ENCODE measurements at regions not wholly inside any gene's neighbourhood (a gene's known extent, or its start where the extent isn't known, plus 50 kb on each side); places are given as distances from the start of the nearest gene placed in this dataset.

- FAIRE-seq (no peak), DNase-seq (ENCODE audit: low read depth, low spot score) (no peak)
- no peaks in the 10 kb centered on the region for H4K20me1 ChIP-seq (ENCODE audit: control insufficient read depth, extremely low read depth, insufficient read depth, low read length)
- TF ChIP-seq CTCF (optimal IDR thresholded peaks at IDR 0.05 in 1 of 3, IDR thresholded peaks at IDR 0.05 in 1 of 3, conservative IDR thresholded peaks at IDR 0.05 in 1 of 3; ENCODE audit: extremely low read depth in 1 of 3, insufficient read depth in 2 of 3, low read length in 3 of 3) (no peak), EZH2 (IDR thresholded peaks at IDR 0.05; ENCODE audit: low read length) (no peak)
- H3K79me2 ChIP-seq (ENCODE audit: control insufficient read depth, insufficient read depth, low read length): no peaks in the 10 kb centered on the region
- H3K27ac ChIP-seq (ENCODE audit: control insufficient read depth, insufficient read depth, low read length): no peak overlapping the region
- H3K4me1 ChIP-seq (ENCODE audit: control insufficient read depth, extremely low read depth, insufficient read depth, low read length): no peaks in the 10 kb centered on the region
- H2AFZ ChIP-seq (ENCODE audit: control insufficient read depth, low read length): no peak overlapping the region
- no peaks in the 10 kb centered on the region for H3K9me1 ChIP-seq (ENCODE audit: control insufficient read depth, extremely low read depth, insufficient read depth, low read length)
- dilution Hi-C loops (cut with MboI; ENCODE audit: extremely low pct_ligation_motif_present, low sequenced_read_pairs): no loop called here
- H3K4me3 ChIP-seq (ENCODE audit: control insufficient read depth in 2 of 3, extremely low read depth in 1 of 3, insufficient read depth in 2 of 3, low read depth in 1 of 3, low read length in 3 of 3): no peak overlapping the region
- peaks cover 8% of the 10 kb centered on the region for H3K27me3 ChIP-seq (ENCODE audit: control insufficient read depth, extremely low read depth, insufficient read depth, low read length)
- no peak overlapping the region for H3K4me2 ChIP-seq (ENCODE audit: control insufficient read depth, extremely low read depth, insufficient read depth, low read depth, low read length)
- H3K9ac ChIP-seq (ENCODE audit: control insufficient read depth, extremely low read depth, insufficient read depth, low read length): no peak overlapping the region
- H3K9me3 ChIP-seq (ENCODE audit: control insufficient read depth, low read depth, low read length): no peaks in the 10 kb centered on the region
- no peaks in the 10 kb centered on the region for H3K36me3 ChIP-seq (ENCODE audit: control insufficient read depth in 2 of 2, extremely low read depth in 1 of 2, insufficient read depth in 2 of 2, low read length in 2 of 2)
Measured at GRCh38 chr3:41041462-41041861, 157.8 kb upstream of the CTNNB1 start.

- H2AFZ ChIP-seq (ENCODE audit: control insufficient read depth, low read length): no peak overlapping the region
- H3K9me1 ChIP-seq (ENCODE audit: control insufficient read depth, extremely low read depth, insufficient read depth, low read length): no peaks in the 10 kb centered on the region
- no peak for DNase-seq (ENCODE audit: low read depth, low spot score)
- peaks cover 8% of the 10 kb centered on the region for H3K27me3 ChIP-seq (ENCODE audit: control insufficient read depth, extremely low read depth, insufficient read depth, low read length)
- dilution Hi-C loops (cut with MboI; ENCODE audit: extremely low pct_ligation_motif_present, low sequenced_read_pairs): no loop called here
- TF ChIP-seq CTCF (optimal IDR thresholded peaks at IDR 0.05 in 1 of 3, IDR thresholded peaks at IDR 0.05 in 1 of 3, conservative IDR thresholded peaks at IDR 0.05 in 1 of 3; ENCODE audit: extremely low read depth in 1 of 3, insufficient read depth in 2 of 3, low read length in 3 of 3): no peak
- no peak for TF ChIP-seq EZH2 (IDR thresholded peaks at IDR 0.05; ENCODE audit: low read length)
- no peaks in the 10 kb centered on the region for H3K4me1 ChIP-seq (ENCODE audit: control insufficient read depth, extremely low read depth, insufficient read depth, low read length)
- no peaks in the 10 kb centered on the region for H3K79me2 ChIP-seq (ENCODE audit: control insufficient read depth, insufficient read depth, low read length)
- no peak overlapping the region for H3K27ac ChIP-seq (ENCODE audit: control insufficient read depth, insufficient read depth, low read length)
- H4K20me1 ChIP-seq (ENCODE audit: control insufficient read depth, extremely low read depth, insufficient read depth, low read length): no peaks in the 10 kb centered on the region
- no peak overlapping the region for H3K9ac ChIP-seq (ENCODE audit: control insufficient read depth, extremely low read depth, insufficient read depth, low read length)
- no peaks in the 10 kb centered on the region for H3K9me3 ChIP-seq (ENCODE audit: control insufficient read depth, low read depth, low read length)
- no peak overlapping the region for H3K4me2 ChIP-seq (ENCODE audit: control insufficient read depth, extremely low read depth, insufficient read depth, low read depth, low read length)
- H3K4me3 ChIP-seq (ENCODE audit: control insufficient read depth in 2 of 3, extremely low read depth in 1 of 3, insufficient read depth in 2 of 3, low read depth in 1 of 3, low read length in 3 of 3): no peak overlapping the region
- no peak for FAIRE-seq
- no peaks in the 10 kb centered on the region for H3K36me3 ChIP-seq (ENCODE audit: control insufficient read depth in 2 of 2, extremely low read depth in 1 of 2, insufficient read depth in 2 of 2, low read length in 2 of 2)
Measured at GRCh38 chr3:41041899-41042298, 157.4 kb upstream of the CTNNB1 start.

Measured in keratinocyte (primary cell).